ENCODE measurements at regions not wholly inside any gene's neighbourhood (a gene's known extent, or its start where the extent isn't known, plus 50 kb on each side); places are given as distances from the start of the nearest gene placed in this dataset.

DNA sequence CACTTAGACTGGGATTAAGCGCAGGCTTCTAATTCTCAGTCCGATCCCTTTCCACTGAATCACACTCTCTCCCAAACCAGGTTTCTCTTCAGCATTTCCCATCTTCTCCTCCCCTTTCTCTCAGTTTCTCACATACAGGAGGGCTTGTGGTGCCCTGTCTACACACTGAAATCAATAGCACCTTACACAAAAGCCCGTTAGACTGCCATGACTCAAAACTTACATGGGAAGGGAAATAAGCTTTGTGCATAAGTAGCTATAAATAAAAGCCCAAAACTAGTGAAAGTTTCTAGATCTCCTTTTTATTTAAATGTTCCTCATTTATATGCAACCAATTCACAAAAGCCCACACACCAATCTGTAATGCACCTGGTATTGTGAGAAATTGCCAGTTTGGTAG, 318.4 kb downstream of the TXNL1 start:
- H3K27me3 ChIP-seq (replicated peaks; ENCODE audit: control insufficient read depth, insufficient read depth, low read length), result no peaks in the 10 kb centered on the region
- no peak overlapping the region for H3K4me3 ChIP-seq (ENCODE audit: low read depth, low read length)
- H3K36me3 Mint-ChIP-seq (ENCODE audit: insufficient read depth, unreplicated experiment), result no peaks in the 10 kb centered on the region
- BruUV-seq (replicated peaks), result no TSS peak
- CTCF ChIA-PET, result no interaction called here
- no peaks in the 10 kb centered on the region for H3K9me3 Mint-ChIP-seq (ENCODE audit: unreplicated experiment)
- DNase-seq, result no peak
- intact Hi-C loops (cut with micrococcal nuclease; ENCODE audit: unreplicated experiment), result no loop called here
- H3K27ac Mint-ChIP-seq (ENCODE audit: unreplicated experiment), result no peak overlapping the region
- peaks cover 3% of the 10 kb centered on the region for H3K27me3 Mint-ChIP-seq (ENCODE audit: insufficient read depth, unreplicated experiment)
- no peak overlapping the region for H3K4me3 Mint-ChIP-seq (ENCODE audit: unreplicated experiment)
- no peaks in the 10 kb centered on the region for H3K9me3 ChIP-seq
- H3K4me1 Mint-ChIP-seq (ENCODE audit: low read depth, unreplicated experiment), result no peaks in the 10 kb centered on the region
- H3K4me1 ChIP-seq, result no peaks in the 10 kb centered on the region
- TF ChIP-seq, protein P1, sequence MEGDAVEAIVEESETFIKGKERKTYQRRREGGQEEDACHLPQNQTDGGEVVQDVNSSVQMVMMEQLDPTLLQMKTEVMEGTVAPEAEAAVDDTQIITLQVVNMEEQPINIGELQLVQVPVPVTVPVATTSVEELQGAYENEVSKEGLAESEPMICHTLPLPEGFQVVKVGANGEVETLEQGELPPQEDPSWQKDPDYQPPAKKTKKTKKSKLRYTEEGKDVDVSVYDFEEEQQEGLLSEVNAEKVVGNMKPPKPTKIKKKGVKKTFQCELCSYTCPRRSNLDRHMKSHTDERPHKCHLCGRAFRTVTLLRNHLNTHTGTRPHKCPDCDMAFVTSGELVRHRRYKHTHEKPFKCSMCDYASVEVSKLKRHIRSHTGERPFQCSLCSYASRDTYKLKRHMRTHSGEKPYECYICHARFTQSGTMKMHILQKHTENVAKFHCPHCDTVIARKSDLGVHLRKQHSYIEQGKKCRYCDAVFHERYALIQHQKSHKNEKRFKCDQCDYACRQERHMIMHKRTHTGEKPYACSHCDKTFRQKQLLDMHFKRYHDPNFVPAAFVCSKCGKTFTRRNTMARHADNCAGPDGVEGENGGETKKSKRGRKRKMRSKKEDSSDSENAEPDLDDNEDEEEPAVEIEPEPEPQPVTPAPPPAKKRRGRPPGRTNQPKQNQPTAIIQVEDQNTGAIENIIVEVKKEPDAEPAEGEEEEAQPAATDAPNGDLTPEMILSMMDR (IDR thresholded peaks at IDR 0.05; ENCODE audit: insufficient read depth in 1 of 2, low read depth in 1 of 2, low read length in 1 of 2, severe bottlenecking in 1 of 2, unreplicated experiment in 1 of 2), result no peak
- POLR2A ChIA-PET, result no interaction called here
- no peaks in the 10 kb centered on the region for H3K36me3 ChIP-seq (ENCODE audit: control insufficient read depth, insufficient read depth, low read length)

DNA sequence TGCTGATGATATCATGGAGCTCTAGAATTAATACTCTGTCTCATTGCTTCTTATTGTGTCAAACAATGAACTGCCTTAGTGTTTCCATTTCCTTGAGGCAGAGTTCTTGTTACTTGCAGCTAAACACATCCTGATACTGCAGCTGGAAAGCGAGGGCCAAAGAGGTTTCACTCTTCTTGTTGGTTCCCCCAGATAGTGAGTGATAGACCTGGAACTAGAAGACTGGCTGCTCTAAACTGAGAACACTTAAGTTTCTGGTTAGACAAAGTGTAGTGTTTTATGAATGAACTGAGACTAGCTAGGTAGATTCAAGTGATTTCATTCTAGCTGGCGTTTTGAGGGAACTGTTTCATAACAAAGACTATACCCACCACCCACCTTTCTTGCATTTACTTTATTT, 321.7 kb downstream of the TXNL1 start:
- POLR2A ChIA-PET, result interaction anchor here (0.6 kb wide), 1 partner anchor 65 kb away, joined by 3 read pairs; no protein-coding TSS in a partner anchor
- intact Hi-C loops (cut with micrococcal nuclease; ENCODE audit: unreplicated experiment), result no loop called here
- CTCF ChIA-PET, result no interaction called here

DNA sequence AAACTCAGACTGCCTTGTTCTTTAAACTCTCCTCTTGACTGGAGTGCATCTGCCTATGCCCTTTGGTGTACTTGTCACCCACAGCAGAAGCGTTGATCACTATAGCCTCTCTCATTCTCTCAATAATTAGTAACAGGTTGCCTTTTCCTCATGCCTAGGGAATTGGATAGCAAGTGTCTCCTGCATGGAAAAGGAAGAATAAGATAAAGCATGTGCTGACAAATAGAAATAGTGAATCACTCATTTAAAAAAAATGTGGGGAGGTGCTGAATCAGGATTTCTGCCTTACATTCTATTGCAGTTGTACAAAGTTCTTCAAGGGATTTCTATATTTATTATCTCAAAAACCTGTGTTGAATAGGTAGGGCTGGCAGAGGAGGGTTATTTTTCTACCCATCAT, 323.0 kb downstream of the TXNL1 start:
- CTCF ChIA-PET, result no interaction called here
- TF ChIP-seq, protein P1 (IDR thresholded peaks at IDR 0.05; ENCODE audit: insufficient read depth in 1 of 2, low read depth in 1 of 2, low read length in 1 of 2, severe bottlenecking in 1 of 2, unreplicated experiment in 1 of 2), result no peak

More for the DNA sequence above, 321.7 kb downstream of the TXNL1 start:
- Histone ChIP-seq H3K36me3 (ENCODE audit: control insufficient read depth, insufficient read depth, low read length) (no peaks in the 10 kb centered on the region), H3K9me3 (no peaks in the 10 kb centered on the region), H3K27me3 (replicated peaks; ENCODE audit: control insufficient read depth, insufficient read depth, low read length) (no peaks in the 10 kb centered on the region), H3K4me1 (no peaks in the 10 kb centered on the region), H3K4me3 (ENCODE audit: low read depth, low read length) (no peak overlapping the region)
- H3K9me3 Mint-ChIP-seq (ENCODE audit: unreplicated experiment), result no peaks in the 10 kb centered on the region
- no peaks in the 10 kb centered on the region for H3K4me1 Mint-ChIP-seq (ENCODE audit: low read depth, unreplicated experiment)
- no peak for DNase-seq
- H3K27ac Mint-ChIP-seq (ENCODE audit: unreplicated experiment), result no peak overlapping the region
- no peak overlapping the region for H3K4me3 Mint-ChIP-seq (ENCODE audit: unreplicated experiment)
- peaks cover 3% of the 10 kb centered on the region for H3K27me3 Mint-ChIP-seq (ENCODE audit: insufficient read depth, unreplicated experiment)
- H3K36me3 Mint-ChIP-seq (ENCODE audit: insufficient read depth, unreplicated experiment), result no peaks in the 10 kb centered on the region
- TF ChIP-seq, protein P1 (IDR thresholded peaks at IDR 0.05; ENCODE audit: insufficient read depth in 1 of 2, low read depth in 1 of 2, low read length in 1 of 2, severe bottlenecking in 1 of 2, unreplicated experiment in 1 of 2), result no peak
- BruUV-seq (replicated peaks), result no TSS peak

More for the DNA sequence above, 323.0 kb downstream of the TXNL1 start:
- DNase-seq, result no peak
- Histone ChIP-seq H3K4me3 (ENCODE audit: low read depth, low read length) (no peak overlapping the region), H3K9me3 (no peaks in the 10 kb centered on the region), H3K4me1 (no peaks in the 10 kb centered on the region), H3K27me3 (replicated peaks; ENCODE audit: control insufficient read depth, insufficient read depth, low read length) (no peaks in the 10 kb centered on the region), H3K36me3 (ENCODE audit: control insufficient read depth, insufficient read depth, low read length) (no peaks in the 10 kb centered on the region)
- no peak overlapping the region for H3K4me3 Mint-ChIP-seq (ENCODE audit: unreplicated experiment)
- H3K36me3 Mint-ChIP-seq (ENCODE audit: insufficient read depth, unreplicated experiment), result no peaks in the 10 kb centered on the region
- BruUV-seq (replicated peaks), result no TSS peak
- H3K9me3 Mint-ChIP-seq (ENCODE audit: unreplicated experiment), result no peaks in the 10 kb centered on the region
- no peaks in the 10 kb centered on the region for H3K4me1 Mint-ChIP-seq (ENCODE audit: low read depth, unreplicated experiment)
- POLR2A ChIA-PET, result no interaction called here
- intact Hi-C loops (cut with micrococcal nuclease; ENCODE audit: unreplicated experiment), result no loop called here
- H3K27me3 Mint-ChIP-seq (ENCODE audit: insufficient read depth, unreplicated experiment), result peaks cover 6% of the 10 kb centered on the region
- no peak overlapping the region for H3K27ac Mint-ChIP-seq (ENCODE audit: unreplicated experiment)

All from Caco-2 (cell line).